Thyroid gland (tissue), 4 donors: ENCODE measurements at regions not wholly inside any gene's neighbourhood (a gene's known extent, or its start where the extent isn't known, plus 50 kb on each side); places are given as distances from the start of the nearest gene placed in this dataset.

Source experiments
- CTCF ChIP-seq, 6 experiments: fragments of 200-600 bp in 3 of 6; fragments of 450-650 bp in 3 of 6; sonication (generic) in 3 of 6; IDR thresholded peaks; one replicate each; pipeline ENCODE4 v1.5.1; 2016 to 2019; ENCODE audit warnings: antibody characterized with exemption in 6 of 6, mild to moderate bottlenecking in 2 of 6, inconsistent platforms in 1 of 6, moderate library complexity in 1 of 6
- POLR2A ChIP-seq, 2 donors: fragments of 450-650 bp; IDR thresholded peaks; one replicate each; pipeline ENCODE4 v1.6.1; 2017; ENCODE audit warnings: antibody characterized with exemption in 2 of 2, mild to moderate bottlenecking in 2 of 2, moderate library complexity in 1 of 2

GRCh38 chr16:13697568-13697967 lies 222.4 kb upstream of the ERCC4 start:
- no peak for TF ChIP-seq CTCF (IDR thresholded peaks at IDR 0.05)
- TF ChIP-seq POLR2A (IDR thresholded peaks at IDR 0.05) = no peak
